Frontal cortex (tissue), 3 donors: ENCODE measurements at regions not wholly inside any gene's neighbourhood (a gene's known extent, or its start where the extent isn't known, plus 50 kb on each side); places are given as distances from the start of the nearest gene placed in this dataset.
A peak's percentile ranks its signal among the peaks of the same experiment; 100 is the strongest.

Experiments used
- DNase-seq, 2 donors: peaks; one replicate each; pipeline ENCODE4 v3.0.0; 2012; ENCODE audit warnings: low spot score in 2 of 2
- FAIRE-seq: peaks from 2 replicates; lab custom pipeline; 2012; peaks lifted over from hg19 to GRCh38; lab: Jason Lieb, UNC
- donor health status: control.
- donor health status: control.
- donor health status: control.

- DNase-seq, result no peak
- FAIRE-seq, result no peak
These were observed 145.7 kb upstream of the LUZP2 start for GRCh38 chr11:24351179-24351578.

- DNase-seq (no peak), FAIRE-seq (no peak)
These were observed 140.4 kb upstream of the LUZP2 start for GRCh38 chr11:24356501-24356900.

GRCh38 chr11:24357620-24358410 lies 139.0 kb upstream of the LUZP2 start:
- DNase-seq (no peak), FAIRE-seq (no peak)

- DNase-seq (no peak), FAIRE-seq (no peak)
These were observed 124.4 kb upstream of the LUZP2 start for GRCh38 chr11:24372491-24372890.

- FAIRE-seq, result no peak
- no peak for DNase-seq
These were observed 123.3 kb upstream of the LUZP2 start for GRCh38 chr11:24373516-24373915.

- FAIRE-seq (no peak), DNase-seq (no peak)
These were observed 121.5 kb upstream of the LUZP2 start for GRCh38 chr11:24375351-24375750.

- no peak for FAIRE-seq
- DNase-seq, result no peak
These were observed 120.9 kb upstream of the LUZP2 start for GRCh38 chr11:24375931-24376330.

GRCh38 chr11:24383137-24383536 lies 113.7 kb upstream of the LUZP2 start:
- DNase-seq (no peak), FAIRE-seq (no peak)

GRCh38 chr11:24384240-24384639 lies 112.6 kb upstream of the LUZP2 start:
- no peak for DNase-seq
- FAIRE-seq, result no peak

- FAIRE-seq, result peak; percentile 86
These were observed 110.1 kb upstream of the LUZP2 start for GRCh38 chr11:24386546-24387397.

GRCh38 chr11:24389575-24389974 lies 107.3 kb upstream of the LUZP2 start:
- DNase-seq, result no peak
- no peak for FAIRE-seq

More at GRCh38 chr11:24386546-24387397, 110.1 kb upstream of the LUZP2 start:
- DNase-seq, result peak in 1 of 2 donors; percentile 8

GRCh38 chr11:24390016-24390415 lies 106.8 kb upstream of the LUZP2 start:
- DNase-seq, result no peak
- FAIRE-seq, result no peak

GRCh38 chr11:24390762-24391161 lies 106.1 kb upstream of the LUZP2 start:
- FAIRE-seq, result no peak
- no peak for DNase-seq

GRCh38 chr11:24391167-24391566 lies 105.7 kb upstream of the LUZP2 start:
- DNase-seq (no peak), FAIRE-seq (peak; percentile 24)

- no peak for FAIRE-seq
These were observed 96.7 kb upstream of the LUZP2 start for GRCh38 chr11:24400059-24400665.

GRCh38 chr11:24406389-24406788 lies 90.5 kb upstream of the LUZP2 start:
- FAIRE-seq (no peak), DNase-seq (no peak)

More at GRCh38 chr11:24400059-24400665, 96.7 kb upstream of the LUZP2 start:
- DNase-seq, result no peak

- no peak for FAIRE-seq
- DNase-seq, result no peak
These were observed 89.9 kb upstream of the LUZP2 start for GRCh38 chr11:24406980-24407379.

- FAIRE-seq (no peak), DNase-seq (no peak)
These were observed 89.1 kb upstream of the LUZP2 start for GRCh38 chr11:24407733-24408132.

- FAIRE-seq, result no peak
These were observed 88.7 kb upstream of the LUZP2 start for GRCh38 chr11:24408202-24408601.

GRCh38 chr11:24411791-24412190 lies 85.1 kb upstream of the LUZP2 start:
- no peak for FAIRE-seq
- no peak for DNase-seq

More at GRCh38 chr11:24408202-24408601, 88.7 kb upstream of the LUZP2 start:
- DNase-seq, result no peak

GRCh38 chr11:24412722-24413121 lies 84.1 kb upstream of the LUZP2 start:
- DNase-seq (no peak), FAIRE-seq (no peak)
